Dedifferentiated amniotic fluid mesenchymal stem cell (primary cell): ENCODE measurements at regions not wholly inside any gene's neighbourhood (a gene's known extent, or its start where the extent isn't known, plus 50 kb on each side); places are given as distances from the start of the nearest gene placed in this dataset.
"Not testable (repeated sequence)": the region's sequence is repeated elsewhere in the genome, so short reads cannot be mapped to it uniquely, and the experiment has no call there.

Source experiments
- DNase-seq: peaks from one replicate; pipeline ENCODE4 v3.0.0-alpha.2; 2016; ENCODE audit errors: extremely low spot score

DNA sequence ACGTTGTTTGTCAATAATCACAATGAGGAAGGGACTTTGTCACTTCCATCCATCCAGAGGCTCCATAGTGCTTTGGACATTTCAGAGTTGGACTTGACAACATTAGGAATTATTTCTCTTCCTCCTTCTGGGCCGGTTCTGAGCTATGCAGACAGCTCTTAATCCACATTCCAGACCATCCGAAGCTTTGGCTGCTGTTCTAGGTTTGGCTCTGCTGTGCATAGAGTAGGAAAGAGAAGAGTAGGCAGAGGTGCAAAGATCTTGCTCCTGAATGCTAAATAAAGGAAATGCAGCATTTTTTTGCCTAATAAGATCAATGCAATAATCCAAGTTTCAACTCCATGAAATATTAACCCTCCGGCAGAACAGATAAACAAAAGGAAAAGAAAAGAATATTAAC is 216.3 kb upstream of the PRNP start:
- DNase-seq, result no peak

DNA sequence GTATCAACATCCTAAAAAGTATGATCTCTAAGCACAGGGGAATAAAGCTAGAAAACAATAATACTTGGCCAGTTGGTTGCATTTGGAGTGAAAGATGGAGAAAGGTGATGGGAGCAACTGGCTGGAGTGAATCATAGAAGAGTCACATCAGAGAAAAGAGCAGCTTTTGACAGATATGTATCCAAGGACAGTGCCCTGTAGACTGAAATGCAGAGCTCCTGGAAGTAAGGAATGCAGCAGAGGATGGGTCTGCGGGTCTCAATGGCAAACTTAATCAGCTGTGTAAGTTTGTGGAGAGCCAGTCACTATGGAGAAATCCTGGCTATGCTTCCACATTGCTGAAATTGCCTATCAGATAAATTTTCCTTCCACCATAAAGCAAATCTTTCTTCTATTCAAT is 218.1 kb upstream of the PRNP start:
- no peak for DNase-seq

DNA sequence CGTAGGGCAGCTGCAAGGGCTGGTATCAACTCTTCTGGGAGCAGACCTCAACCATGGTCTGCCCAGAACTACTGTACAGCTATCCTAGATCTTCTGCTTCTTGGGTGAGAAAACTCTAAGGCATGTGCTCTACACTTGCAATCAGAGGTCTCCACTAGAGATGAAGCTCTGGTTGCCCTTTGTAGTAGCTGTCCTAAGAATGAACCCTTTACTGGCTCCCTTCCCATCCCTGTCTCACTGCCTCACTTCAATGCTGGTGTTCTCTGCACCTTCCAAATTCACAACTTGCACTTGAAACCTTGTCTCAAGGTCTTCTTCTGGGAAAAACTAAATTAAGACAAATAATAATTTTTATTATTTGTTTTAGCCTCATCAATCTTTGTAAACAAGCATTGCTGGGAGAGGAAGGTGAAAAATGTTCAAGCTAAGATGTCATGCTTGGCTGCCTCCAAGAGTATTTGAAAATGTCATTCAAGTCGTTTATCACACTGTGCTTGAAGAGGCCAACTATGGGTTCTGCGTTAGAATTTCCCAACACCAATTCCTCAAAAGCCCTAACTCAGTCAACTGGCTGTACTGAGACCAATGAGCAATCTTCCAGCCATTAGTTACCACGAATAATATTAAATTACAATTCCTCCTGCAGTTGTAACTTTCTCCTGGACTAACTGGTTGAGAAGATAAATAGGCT is 216.9 kb upstream of the ADRA1D start:
- no peak for DNase-seq

DNA sequence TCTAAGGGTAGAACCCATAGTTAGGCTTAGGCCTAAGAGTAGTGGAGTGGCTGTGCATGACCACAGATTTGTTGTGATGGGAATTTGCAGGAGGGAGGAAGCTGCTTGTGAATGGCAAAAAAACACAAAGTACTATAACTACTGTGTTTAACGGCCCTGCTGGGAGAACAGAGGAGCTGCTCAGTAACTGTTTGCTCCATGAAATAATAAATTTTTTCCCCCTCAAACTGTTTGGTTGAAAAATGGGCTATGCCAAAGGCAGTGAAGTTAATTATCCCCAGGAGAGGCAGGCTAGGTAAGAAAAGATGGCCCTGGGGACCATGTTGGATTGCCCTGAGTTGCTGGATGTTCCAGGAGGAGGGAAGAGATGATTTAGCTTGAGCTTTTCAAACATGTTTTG is 216.1 kb upstream of the ADRA1D start:
- DNase-seq, result no peak

DNA sequence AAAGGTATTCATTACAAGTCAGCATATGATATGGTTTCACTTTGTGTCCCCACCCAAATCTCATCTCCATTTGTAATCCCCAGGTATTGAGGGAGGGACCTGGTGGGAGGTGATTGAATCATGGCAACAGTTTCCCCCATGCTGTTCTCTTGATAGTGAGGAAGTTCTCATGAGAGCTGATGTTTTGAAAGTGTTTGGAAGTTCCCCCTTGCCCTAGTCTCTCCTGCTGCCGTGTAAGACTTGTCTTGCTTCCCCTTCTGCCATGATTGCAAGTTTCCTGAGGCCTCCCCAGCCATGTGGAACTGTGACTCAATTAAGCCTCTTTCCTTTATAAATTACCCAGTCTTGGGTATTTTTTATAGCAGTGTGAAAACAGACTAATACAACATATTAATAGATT is 213.7 kb upstream of the ADRA1D start:
- DNase-seq, result not testable (repeated sequence)

- DNase-seq, result no peak
These were observed 210.0 kb upstream of the ADRA1D start for GRCh38 chr20:4459081-4459480.

GRCh38 chr20:4457566-4458543 is 208.8 kb upstream of the ADRA1D start:
- no peak for DNase-seq

GRCh38 chr20:4455996-4456395 is 206.9 kb upstream of the ADRA1D start:
- no peak for DNase-seq

DNA sequence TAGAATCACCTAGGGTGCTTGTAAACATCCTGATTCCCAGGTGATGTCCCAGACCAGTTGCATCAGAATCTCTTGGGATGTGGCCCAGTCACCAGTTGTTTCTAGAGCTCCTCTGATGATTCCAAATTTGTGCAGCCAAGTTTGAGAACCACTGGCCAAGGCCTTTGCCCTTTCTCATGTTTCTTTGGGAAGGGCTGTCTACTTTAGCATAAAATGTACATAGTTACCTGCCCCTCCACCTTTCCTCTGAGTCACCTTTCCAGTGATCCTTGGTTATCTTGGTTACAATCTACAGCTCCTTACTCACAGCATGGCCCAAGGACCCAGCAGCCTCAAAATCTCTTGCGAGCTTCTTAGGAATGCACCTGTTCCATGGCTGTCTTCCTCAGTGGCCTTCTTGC is 206.2 kb upstream of the ADRA1D start:
- no peak for DNase-seq

GRCh38 chr20:4454111-4454510 is 205.0 kb upstream of the ADRA1D start:
- DNase-seq, result no peak

- DNase-seq, result no peak
These were observed 204.3 kb upstream of the ADRA1D start for GRCh38 chr20:4453359-4453758.

DNA sequence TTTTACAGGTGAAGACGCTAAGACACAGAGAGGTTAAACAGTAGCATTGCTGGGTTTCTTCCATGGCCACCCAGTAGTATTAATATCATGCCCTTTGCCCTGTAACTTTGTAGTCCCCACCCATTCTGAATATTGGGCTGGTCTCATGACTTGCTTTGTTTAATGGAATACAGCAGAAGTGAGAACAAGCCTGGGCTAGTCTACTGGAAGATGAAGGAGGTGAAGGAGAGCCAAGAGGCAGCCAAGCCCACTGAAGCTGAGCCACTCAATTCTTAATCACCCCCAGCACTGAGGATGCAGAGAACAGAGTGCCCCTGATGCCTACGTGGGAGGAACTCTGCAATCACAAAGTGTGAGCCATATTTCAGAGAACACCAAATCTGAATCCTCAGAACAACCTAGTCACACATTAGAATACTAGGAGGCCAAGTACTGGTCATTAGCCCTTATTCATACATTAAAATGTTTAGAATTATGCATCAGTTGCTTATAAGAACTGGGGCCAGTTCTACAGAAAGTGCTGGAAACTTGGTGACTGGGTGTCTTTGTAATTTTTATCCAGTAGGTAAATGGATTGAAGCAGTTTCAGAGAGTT is 202.5 kb upstream of the ADRA1D start:
- no peak for DNase-seq

- DNase-seq, result peak; percentile 45
These were observed 201.0 kb upstream of the ADRA1D start for GRCh38 chr20:4449957-4450715.

DNA sequence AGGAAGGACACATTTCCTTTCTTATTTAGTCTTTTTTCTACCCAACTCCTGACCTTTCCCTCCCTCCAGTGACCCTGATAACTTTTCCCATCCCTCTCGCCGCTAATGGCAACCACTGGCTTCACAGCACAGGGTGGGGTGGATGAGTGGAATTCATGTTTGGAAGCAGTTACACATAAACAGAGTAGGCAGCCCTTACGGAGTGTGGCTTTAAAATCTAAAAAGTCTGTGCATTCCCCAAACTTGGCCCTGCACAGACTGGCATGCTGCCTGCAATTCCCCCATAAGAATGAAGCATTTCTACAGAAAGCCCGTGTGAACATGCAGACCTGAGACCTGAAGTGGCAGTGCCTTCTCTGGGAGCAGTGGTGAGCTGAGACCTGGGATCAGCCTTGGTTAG is 196.7 kb upstream of the ADRA1D start:
- DNase-seq, result no peak

DNA sequence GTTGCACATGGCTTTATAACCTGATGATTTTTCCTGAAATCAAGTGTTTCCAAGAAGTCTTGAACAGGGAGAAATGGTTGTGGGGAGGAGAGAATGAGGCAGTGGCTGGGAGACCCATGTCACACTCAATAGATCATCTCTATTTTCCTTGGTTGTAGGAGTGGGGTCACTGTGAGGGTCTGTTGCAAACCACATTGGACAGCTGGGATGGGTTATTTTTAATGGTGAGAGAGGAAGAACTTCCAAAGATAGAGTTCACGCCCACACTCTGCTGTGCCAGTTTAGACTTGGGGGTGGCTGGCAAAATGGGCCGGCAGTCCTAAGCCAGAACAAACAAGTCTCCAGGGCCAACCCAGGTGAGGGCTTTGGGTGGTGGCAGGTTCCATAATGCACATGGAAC is 196.2 kb upstream of the ADRA1D start:
- no peak for DNase-seq

GRCh38 chr20:4444404-4444803 is 195.3 kb upstream of the ADRA1D start:
- no peak for DNase-seq

GRCh38 chr20:4443016-4443415 is 193.9 kb upstream of the ADRA1D start:
- no peak for DNase-seq

- no peak for DNase-seq
These were observed 192.8 kb upstream of the ADRA1D start for GRCh38 chr20:4441871-4442270.

- DNase-seq, result no peak
These were observed 192.1 kb upstream of the ADRA1D start for GRCh38 chr20:4441191-4441590.

DNA sequence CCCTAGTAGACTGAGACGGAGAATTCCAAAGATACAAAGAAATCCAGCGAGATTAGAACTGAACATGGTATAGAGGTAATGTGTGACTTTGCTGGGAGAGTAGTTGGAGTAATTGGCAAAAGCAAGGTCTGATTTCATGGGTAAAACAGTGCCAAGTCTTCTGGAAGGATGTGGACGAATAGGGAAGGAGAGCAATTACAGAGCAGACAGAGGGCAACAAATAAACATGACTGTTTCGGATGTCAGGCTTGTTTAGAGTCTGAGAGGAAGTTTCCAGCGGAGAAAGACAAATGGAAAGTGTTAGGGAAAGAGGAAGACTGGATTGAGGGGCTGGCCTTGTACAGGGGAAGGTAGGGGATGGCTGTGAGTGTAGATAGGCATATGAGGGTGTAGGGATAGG is 190.4 kb upstream of the ADRA1D start:
- DNase-seq, result no peak

DNA sequence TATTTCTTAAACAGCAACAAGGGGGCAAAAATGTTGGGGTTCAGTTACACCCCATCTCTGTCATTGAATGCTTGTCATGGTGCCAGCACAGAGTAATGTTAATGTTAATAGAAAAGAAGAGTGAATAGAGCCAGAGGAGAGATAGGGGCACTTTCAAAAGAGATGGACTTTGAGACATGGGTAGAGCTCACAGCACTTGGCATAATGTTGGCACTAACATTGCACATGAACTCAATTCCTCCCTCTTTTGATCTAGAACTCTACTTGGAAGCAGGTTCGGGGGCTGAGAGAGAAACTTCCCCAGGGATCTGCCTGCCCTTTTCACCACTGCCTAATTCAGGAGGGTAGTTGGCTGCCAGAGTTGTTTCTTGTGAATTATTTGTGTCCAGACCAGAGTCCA is 188.0 kb upstream of the ADRA1D start:
- no peak for DNase-seq
